ENCODE measurements at regions not wholly inside any gene's neighbourhood (a gene's known extent, or its start where the extent isn't known, plus 50 kb on each side); places are given as distances from the start of the nearest gene placed in this dataset.

DNA sequence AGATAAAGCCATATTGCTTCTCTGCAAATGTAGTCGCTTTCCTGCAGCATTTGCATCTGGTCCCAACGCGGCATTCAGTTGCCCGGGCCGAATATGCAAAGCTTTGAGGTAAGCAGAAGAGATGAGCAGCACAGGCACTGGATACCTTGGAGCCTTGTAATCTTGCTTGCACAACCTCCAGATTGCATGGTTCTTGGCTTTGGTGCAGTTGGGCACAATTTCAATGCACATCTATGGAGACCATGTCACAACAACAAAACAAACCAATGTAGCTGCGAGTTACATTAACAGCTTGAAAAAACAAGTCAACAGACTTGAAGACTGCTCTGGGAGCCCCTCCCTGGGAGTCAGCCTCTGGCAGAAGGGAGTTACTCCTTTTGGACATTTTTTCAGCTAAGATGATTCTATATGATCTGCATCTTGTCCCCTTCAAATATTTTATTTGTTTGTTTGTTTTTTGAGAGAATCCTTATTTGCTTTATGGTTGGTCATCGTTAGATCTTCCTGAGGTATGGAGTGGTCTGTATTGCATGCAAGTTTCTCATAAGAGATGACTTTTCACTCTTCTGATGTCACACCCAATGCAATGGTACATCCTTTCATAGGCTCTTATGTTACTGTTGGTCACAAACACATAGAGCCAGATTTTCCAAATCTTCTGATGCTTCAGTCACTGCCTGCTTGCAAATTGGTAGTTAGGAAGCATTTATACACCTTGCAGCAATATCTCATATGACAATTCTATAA is 113.5 kb downstream of the EFEMP1 start:
- TF ChIP-seq EZH2 (IDR thresholded peaks at IDR 0.05; ENCODE audit: low read length, unreplicated experiment), result no peak
- TF ChIP-seq, protein P1, sequence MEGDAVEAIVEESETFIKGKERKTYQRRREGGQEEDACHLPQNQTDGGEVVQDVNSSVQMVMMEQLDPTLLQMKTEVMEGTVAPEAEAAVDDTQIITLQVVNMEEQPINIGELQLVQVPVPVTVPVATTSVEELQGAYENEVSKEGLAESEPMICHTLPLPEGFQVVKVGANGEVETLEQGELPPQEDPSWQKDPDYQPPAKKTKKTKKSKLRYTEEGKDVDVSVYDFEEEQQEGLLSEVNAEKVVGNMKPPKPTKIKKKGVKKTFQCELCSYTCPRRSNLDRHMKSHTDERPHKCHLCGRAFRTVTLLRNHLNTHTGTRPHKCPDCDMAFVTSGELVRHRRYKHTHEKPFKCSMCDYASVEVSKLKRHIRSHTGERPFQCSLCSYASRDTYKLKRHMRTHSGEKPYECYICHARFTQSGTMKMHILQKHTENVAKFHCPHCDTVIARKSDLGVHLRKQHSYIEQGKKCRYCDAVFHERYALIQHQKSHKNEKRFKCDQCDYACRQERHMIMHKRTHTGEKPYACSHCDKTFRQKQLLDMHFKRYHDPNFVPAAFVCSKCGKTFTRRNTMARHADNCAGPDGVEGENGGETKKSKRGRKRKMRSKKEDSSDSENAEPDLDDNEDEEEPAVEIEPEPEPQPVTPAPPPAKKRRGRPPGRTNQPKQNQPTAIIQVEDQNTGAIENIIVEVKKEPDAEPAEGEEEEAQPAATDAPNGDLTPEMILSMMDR (conservative IDR thresholded peaks at IDR 0.05; ENCODE audit: low read depth, low read length), result no peak
